Right ventricle myocardium superior (tissue), 1 donor: ENCODE measurements at regions not wholly inside any gene's neighbourhood (a gene's known extent, or its start where the extent isn't known, plus 50 kb on each side); places are given as distances from the start of the nearest gene placed in this dataset.

Source experiments
- ATAC-seq: fragments of 200-7000 bp; cut with Tn5 transposase; one replicate; pipeline ENCODE4 v1.9.1; 2020; ENCODE audit warnings: mild to moderate bottlenecking; ENCODE audit not compliant: poor library complexity
- DNase-seq: peaks from one replicate; pipeline ENCODE4 v3.0.0-alpha.2; 2020
- intact Hi-C: fragments of 100-400 bp; cut with DNase I; formaldehyde crosslinking; loops from one replicate; pipeline ENCODE4 v1.11.2; 2022
- donor health status: DM: no; HTN: yes; CAD: no; lungs with severe emphysema.

DNA sequence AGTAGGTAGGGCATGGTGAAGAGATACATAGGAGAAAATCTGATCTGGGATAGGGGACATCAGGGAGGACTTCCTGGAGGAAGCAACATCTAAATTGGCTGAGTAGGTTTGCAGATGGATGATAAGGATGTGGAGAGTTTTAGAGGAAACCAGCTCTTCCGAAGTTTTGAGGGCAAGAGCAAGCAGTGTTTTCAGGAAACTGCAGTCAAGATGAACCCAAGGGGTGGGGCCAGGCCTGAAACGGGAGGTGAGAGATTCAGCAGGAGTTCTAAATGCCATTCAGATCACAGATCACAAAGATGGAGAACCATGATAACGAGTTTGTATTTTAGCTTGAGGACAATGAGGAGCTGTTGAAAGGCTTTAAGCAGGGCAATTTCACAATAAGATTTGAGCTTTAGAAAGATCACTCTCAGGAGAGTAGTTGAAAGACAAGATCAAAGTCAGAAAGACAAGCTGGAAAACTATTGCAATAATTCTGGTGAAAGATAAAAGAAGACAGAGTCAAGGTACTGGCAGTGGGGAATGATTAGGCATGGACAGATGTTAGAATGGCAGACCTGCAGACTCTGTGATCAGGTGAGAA lies 70.1 kb upstream of the PLXNC1 start:
- intact Hi-C loops: loop anchor here (5.0 to 10.0 kb wide), 2 partner anchors 83 to 511 kb away; no protein-coding TSS in a partner anchor
- ATAC-seq (no peak), DNase-seq (no peak)

DNA sequence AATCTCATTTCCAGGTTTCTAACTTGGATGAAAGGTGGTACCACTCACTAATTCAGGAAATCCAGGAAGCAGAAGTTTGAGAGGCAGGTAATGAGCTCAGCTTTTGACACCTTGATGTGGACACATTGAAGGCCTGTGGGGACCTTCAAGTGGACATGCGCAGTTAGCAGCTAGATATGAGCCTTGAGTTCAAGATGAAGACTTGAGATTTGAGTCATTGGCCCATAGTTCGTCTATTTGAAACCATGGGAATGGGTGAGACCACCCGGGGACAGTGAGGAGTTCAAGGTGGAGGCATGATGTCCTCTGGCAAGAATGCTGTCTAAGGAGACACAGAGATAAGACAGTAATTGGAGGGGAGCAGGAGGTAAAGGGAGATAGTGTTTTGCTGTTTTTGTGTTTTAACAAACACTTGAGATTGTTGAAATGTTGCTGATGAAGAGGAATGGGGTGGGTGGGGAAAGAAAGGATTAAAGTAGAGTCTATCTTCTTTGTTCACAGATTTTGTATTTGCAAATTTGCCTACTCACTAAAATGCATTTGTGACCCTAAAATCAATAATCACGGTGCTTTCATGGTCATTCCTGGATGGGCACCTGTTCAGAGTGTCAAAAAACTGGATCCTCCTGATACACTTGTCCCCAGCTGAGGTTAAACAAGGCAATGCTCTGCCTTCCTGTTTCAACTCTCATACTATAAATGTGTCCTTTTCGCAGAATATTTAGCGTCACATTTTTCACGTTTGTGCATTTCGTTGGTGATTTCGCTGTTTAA lies 69.5 kb upstream of the PLXNC1 start:
- DNase-seq (no peak), ATAC-seq (no peak)
- intact Hi-C loops: loop anchor here (5.0 to 10.0 kb wide), 2 partner anchors 84 to 512 kb away; no protein-coding TSS in a partner anchor

DNA sequence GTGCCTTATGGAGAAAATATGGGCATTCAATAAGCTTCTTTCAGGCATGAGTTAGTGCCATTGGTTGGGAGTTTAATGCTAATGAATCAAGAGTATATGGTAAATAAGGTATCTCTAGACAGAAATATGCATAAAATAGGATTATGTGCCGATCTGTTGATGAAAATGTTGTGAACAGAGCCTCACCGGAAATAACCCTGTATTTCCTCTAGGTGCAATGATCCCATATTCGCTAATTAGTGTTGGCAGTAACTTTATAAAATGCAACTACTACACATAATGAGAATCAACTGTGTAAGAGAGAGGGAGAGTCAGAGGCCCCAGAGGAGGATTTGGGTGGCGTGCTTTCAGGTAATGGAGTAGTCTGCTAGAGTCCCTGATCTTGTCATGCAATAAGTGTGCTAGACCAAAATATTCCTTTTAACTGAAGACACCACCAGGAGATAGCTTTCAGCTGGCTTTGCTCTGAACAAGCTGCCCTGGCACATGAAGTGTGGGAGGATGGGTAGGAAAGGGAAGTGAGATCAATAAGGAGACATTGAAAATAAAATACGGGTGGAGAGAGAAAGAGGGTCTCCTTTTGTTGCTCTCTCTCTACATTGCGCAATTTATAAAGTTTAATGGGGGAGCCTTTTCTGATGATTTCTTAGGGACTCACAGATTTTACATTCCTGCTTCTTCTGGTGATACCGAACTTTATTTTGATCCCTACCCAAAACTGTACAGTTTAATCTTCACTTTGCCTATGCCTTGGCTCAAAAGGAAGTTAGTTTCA lies 68.6 kb upstream of the PLXNC1 start:
- DNase-seq (no peak), ATAC-seq (no peak)
- intact Hi-C loops: loop anchor here (5.0 to 10.0 kb wide), 2 partner anchors 85 to 512 kb away; no protein-coding TSS in a partner anchor

DNA sequence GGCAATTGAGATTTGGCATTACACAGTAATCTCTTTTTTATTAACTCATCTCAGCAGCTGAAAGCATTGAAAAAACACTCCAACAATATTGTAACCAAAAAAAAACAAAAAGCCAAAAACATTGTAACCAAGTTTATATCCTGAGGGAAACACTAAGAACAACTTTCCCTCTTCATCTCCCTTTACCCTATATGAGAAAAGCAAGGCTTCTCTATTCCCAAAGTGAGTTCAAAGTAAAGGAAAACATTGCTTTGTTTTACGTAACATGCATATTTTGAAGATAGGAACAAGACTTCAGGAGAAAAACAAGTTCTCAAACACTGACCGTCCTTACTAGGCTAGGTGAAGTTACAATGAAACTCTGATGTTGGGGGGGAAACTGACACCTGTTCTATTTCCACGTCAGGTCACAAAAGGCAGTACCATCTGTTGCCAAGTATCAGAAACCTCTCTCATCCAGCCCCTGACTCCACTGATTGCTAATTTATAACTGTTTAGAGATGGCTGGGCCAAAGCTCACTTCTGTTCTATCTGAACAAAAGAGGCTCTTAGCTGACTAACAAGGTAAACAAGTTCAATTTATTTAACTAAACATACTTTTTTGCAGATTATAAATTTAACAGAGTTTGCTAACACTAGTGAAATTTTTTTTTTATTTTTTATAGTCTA lies 67.9 kb upstream of the PLXNC1 start:
- ATAC-seq (no peak), DNase-seq (no peak)
- intact Hi-C loops: no loop called here

DNA sequence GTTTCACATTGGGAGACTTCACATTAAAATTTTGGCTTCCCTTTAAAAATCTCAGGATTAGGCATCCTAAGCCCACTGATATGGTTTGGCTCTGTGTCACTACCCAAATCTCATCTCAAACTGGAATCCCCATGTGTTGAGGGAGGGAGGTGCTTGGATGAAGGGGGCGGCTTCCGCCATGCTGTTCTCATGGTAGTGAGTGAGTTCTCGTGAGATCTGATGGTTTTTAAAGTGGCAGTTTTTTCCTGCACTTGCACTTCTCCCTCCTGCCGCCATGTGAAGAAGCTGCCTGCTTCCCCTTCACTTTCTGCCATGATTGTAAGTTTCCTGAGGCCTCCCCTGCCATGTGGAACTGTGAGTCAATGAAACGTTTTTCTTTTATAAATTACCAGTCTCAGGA lies 65.7 kb upstream of the PLXNC1 start:
- DNase-seq: no peak
- intact Hi-C loops: no loop called here

DNA sequence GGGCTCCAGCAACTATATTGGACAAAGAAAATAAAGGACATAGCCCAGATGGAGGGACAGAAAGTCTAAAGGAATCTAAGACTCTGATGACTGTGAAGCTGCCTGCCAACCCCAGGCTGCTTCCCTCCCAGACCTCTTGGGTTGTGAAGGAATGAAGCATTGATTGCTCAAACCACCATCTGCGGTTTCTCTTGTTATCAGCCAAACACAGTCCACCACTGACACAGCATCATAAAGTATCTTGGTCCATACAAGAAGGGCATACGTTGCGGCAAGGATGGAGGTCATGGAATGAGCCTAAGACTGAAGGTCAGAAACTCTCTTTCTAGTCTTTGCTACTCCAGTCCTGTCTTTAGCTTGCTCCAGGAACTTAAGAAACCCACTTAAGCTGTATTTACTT lies 58.5 kb upstream of the PLXNC1 start:
- DNase-seq (no peak), ATAC-seq (no peak)
- intact Hi-C loops: loop anchor here (10.0 kb wide), 1 partner anchor 105 kb away; no protein-coding TSS in a partner anchor

More for the DNA sequence above, 65.7 kb upstream of the PLXNC1 start:
- no peak for ATAC-seq

DNA sequence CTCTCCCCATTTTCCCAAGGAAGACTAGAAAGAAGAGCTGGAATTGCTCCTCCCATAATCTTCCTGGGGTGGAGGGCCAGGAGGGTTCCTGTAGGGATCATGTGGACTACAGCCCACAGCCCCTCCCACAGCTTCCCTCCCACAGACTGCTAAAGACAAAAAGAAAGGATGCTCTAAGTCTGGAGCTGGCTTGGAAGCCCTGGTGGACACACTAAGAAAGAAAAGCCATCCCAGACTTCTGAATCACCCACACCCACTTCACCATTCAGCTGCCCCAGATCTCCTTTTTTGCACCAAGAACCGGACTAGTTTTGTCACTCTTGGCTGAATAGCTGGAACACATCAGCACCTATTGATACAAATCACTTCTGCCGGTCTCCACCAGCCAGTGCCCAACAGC lies 56.8 kb upstream of the PLXNC1 start:
- ATAC-seq (no peak), DNase-seq (no peak)
- intact Hi-C loops: loop anchor here (10.0 kb wide), 1 partner anchor 107 kb away; no protein-coding TSS in a partner anchor

DNA sequence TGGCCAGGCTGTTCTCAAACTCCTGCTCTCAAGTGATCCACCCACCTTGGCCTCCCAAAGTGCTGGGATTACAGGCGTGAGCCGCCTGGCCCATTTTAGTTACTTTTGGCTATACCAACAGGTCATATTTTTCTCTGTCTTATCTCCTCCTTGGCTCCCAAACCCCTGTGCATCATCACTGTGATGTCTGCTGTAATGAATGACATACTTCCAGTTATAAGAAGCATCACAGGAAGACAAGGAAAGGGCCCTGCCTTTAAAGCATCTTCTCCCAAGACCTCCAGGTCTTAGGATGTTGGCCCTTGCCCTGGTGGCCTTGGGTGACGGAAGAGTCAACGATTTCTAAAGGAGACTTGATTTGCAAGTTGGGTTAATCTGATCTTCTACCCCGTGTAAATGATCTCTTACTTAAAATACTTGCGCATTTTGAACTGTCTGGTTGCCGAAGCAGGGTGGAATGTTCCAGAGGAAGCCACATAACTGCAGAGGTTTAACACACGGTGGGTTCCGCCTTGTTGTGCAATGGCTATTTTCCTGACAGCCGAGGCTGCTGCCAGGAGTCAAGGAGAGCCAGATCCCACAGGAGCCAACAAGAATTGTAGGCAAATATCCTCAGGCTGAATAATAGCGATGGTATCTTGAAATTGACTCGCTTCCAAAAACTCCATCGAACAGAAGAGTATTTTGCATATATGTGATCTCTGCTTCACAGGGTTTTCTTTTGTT lies 55.7 kb upstream of the PLXNC1 start:
- ATAC-seq: no peak
- intact Hi-C loops: loop anchor here (10.0 kb wide), 1 partner anchor 108 kb away; no protein-coding TSS in a partner anchor
- DNase-seq: no peak

DNA sequence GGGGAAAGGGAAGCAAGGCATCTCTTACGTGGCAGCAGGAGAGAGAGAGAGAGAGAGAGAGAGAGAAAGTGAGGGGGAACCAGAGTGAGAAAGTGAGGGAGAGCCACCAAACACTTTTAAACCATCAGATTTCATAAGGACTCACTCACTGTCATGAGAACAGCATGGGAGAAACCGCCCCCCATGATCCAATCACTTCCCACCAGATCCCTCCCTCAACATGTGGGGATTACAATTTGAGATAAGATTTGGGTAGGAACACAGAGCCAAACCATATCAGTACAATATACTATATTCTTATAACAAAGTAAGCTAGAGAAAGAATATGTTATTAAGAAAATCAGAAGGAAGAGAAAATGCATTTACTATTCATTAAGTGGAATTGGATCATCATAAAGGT lies 53.7 kb upstream of the PLXNC1 start:
- ATAC-seq (no peak), DNase-seq (no peak)
- intact Hi-C loops: loop anchor here (10.0 kb wide), 1 partner anchor 110 kb away; no protein-coding TSS in a partner anchor

DNA sequence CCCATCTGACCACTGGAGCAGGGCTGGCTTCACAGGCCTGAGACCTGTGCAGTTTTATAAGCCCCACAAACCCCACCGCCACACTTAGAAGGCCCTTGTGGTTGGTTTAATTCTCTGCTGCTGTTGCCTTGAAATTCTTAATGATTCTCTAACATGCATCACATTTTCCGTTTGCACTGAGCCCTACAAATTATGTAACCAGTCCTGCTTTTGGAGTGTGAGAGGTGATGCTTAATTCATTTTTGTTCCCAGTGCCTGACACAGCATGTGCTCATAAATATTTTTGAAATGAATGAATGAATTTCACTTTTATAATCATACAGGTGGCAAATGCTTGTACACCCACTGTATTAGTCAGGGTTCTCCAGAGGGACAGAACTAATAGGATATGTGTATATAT lies 52.8 kb upstream of the PLXNC1 start:
- DNase-seq (no peak), ATAC-seq (no peak)
- intact Hi-C loops: loop anchor here (10.0 kb wide), 1 partner anchor 111 kb away; no protein-coding TSS in a partner anchor

DNA sequence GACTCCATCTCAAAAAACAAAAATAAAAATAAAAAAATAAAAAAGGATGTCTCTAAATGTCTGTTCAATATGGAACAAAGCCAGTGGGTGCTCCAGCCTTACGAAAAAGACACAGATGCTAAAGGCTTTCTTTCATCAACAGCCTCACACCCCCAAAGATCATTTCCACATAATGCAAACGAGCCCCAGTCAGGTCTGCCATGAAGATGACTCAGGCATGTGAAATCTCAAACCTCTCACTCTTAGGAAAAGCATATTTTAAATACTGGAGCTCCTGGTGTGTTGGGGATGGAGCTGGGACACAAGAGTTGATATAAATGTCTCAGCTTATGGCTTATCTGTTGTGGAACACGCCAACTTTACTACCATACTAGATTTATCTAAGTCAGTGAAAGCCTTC lies 49.9 kb upstream of the PLXNC1 start:
- ATAC-seq: no peak
- DNase-seq: no peak
- intact Hi-C loops: loop anchor here (10.0 kb wide), 1 partner anchor 114 kb away; no protein-coding TSS in a partner anchor
